Hepatic stellate cell (primary cell): ENCODE measurements at regions not wholly inside any gene's neighbourhood (a gene's known extent, or its start where the extent isn't known, plus 50 kb on each side); places are given as distances from the start of the nearest gene placed in this dataset.
"Not testable (repeated sequence)": the region's sequence is repeated elsewhere in the genome, so short reads cannot be mapped to it uniquely, and the experiment has no call there.

ENCODE experiments used
- DNase-seq: peaks from one replicate; pipeline ENCODE4 v3.0.0; 2011; ENCODE audit warnings: low spot score

DNA sequence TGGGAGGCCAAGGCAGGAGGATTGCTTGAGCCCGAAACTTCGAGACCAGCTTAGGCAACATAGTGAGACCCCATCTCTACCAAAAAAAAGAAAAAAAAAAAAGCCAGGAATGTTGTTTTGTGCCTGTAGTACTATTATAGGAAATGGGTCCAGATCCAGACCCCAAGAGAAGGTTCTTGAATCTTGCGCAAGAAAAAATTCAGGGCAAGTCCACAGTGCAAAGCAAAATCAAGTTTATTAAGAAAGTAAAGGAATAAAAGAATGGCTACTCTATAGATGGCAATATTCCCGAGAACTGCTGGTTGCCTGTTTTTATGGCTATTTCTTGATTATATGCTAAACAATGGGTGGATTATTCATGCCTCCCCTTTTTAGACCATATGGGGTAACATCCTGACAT lies 51.2 kb upstream of the RDX start:
- DNase-seq, result no peak

DNA sequence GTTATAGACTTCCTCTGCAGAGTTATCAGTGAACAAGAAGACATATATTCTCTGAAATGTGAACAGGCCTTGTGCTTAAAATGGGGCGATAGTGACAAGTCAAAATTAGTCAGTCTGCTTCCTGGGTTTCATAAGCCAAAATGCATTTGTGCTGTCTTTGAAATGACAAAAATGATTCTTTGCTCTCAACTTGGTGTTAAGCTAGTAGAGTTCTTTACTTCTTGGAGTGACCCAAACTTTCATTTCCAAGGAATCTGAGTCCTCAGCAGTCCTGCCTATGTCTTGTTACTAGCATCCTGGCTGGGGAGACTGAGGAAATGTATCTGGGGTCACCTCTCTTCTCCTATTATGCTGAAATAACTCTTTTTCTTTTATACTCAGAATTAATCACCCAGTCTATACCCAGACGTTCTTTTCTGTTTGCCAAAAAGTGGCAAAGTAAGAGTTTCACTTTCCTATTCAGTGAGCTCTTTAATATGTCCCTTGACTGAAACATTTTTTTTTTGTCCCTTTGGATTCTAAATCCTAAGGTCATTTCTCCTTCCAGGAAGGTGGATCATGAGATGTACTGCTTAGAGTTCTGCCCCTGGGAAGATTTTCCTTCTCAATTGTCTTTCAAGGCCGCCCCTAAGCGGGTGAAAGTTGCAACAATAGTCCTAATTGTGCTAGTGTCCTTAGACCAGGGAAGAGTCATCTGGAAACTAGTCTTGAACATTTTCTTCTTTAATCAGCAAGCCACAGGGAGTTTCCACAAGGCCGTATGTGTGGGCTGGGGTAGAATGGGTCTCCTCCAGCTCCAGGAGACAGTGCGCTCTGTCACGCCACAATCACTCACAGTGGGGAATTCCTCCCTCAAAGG lies 53.0 kb upstream of the RDX start:
- no peak for DNase-seq

DNA sequence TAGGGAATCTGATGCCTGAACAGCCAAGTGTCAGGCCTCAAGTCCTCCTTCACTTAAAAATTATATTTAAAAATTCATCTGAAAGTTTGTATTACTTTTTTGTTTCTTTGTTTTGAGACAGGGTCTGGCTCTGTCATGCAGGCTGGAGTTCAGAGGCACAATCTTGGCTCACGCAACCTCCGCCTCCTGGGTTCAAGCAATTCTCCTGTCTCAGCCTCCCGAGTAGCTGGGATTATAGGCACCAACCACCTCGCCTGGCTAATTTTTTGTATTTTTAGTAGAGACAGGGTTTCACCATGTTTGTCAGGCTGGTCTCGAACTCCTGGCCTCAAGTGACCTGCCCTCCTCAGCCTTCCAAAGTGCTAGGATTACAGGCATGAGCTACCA lies 53.6 kb upstream of the RDX start:
- not testable (repeated sequence) for DNase-seq

DNA sequence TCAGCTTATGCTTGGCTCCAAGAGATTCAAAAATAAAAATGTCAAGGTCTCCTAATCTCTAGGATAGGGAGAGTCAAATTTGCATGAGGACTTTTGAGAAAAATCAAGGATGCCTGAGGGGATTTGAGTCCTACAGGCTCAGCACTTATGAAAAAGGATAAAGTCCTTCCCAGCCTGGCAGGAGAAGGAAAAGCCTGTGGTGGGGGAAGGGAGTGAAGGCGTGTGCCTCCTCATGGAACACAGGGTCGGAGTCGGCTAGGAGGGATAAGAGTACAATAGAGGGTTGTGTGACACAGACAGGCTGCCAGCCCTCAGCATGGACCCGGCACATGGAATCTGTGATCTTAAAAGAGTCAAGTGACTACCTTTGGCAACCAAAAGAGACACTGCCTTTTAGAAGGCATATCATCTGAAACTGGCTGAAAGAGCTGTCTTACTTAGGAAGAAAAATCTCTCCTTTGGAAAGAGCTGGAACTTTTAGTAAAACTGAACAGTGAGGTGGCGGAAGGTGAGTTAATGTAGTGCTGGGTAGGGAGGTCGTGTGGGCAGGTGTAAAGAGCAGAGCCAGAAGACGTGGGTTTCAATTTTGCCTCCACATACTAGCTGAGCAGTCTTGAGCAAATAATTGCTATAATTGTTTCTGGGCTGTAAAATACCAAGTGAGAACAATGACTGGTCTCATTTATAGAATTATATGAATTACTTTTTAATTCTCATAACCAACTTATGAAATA lies 58.8 kb upstream of the RDX start:
- no peak for DNase-seq

DNA sequence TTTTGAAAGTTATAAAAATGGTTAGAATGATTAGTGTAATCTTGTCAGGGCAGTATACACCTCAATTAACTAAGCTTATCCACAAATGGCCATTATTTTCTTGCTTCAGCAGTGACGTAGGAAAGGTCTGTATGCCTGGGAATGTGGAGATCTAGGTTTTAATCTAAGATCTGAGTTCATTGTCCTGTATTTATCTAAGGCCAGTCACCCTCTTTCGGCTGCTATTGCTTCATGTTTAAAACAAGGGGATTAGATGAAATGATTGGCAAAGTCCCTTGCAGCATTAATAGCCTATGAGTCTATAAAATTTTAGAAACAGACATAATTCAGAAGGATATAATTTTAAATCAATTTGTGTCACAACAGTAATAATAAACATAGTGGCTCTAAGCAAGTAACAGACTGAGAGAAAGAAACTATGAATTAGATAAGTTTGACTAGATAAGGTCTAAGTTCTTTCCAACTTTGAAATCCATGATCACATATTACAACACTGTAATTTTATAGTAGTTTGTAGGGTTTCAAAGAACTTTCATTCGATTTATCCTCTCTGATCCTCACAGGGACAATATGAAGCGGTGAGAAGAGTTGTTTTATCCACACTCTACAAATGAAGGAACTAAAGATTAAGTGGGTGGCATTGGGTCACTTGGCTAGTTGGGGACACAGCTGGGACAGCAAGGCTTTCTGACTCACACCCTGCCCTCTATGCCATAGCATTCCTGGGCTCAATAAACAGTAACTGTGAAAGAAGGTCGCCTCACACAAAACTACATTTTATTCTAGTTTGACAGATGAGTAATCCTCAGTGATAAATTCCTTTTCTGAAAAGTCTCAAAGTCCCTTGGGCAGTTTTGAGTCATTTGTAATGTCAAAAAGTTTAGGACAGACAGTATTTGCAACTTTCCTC lies 60.6 kb upstream of the RDX start:
- DNase-seq, result peak; percentile 32

DNA sequence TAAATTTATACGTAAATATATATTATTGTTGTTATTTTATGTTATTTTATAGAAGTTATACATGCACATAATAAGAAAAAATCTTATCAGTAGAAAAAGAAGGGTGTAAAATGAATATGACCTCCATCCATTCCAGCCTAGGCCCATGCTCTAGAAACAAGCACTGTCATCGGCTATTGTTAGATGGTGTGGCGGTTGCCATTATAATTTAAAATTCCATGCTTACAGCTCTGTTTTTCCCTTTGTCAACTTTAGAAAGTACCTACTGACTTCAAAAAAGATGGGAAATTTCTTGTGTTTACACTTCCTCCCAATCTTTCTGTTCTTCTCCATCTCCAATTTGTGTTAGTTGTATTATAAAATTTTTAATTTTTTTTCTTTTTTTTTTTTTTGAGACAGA lies 61.9 kb upstream of the RDX start:
- no peak for DNase-seq

DNA sequence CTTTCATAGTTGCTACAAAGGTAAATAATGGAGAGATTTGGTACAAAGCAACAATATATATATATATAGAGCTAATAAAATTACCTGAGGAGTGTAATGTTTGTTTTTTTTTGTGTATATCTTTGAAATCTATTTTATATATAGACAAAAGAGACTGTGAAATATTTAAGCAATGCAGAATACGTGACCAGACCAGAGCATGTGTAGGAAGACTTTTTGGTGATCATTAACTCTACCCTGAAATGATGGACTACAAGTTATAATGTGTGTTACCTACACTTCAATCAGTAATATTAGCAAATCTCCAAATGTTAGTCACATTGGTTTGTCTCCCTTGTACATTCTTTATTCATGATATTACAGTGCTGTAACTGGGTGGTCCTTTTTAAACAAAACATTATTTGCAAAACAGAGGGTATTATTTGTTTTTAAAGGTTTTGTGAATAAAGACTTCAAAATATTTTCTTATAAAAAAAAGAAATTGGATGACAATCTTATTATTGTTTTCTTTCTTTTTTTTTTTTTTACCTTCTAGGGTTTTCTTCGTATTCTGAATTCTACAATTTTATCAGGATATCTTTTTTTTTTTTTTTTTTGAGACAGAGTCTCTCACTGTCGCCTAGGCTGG lies 64.5 kb upstream of the RDX start:
- DNase-seq, result not testable (repeated sequence)

DNA sequence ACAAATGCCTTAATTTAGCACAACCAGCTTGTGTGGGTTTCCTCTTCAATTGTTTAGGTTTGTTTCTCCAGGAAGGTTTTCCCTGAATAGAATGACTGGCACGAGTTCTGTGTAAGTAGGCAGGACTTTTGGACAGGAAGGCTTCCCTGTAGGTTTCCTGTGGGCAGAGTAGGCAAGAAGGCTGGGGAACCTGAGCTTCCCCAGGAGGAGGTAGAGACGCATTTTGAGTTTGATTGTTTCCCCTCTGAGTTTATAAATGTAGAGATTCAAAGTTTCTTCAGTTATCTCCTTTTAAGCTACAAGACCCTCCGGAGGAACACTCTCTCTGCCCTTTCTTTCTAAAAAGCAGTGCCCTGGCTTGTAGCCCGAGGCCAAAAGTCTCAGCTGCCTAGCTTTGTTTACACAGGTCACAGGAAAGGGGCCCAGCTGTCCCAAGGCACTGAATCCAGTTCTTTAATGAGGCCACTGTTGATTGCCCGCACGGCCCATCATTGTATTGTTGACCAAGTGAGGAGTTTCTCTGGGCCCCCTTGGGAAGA lies 66.6 kb upstream of the RDX start:
- no peak for DNase-seq

DNA sequence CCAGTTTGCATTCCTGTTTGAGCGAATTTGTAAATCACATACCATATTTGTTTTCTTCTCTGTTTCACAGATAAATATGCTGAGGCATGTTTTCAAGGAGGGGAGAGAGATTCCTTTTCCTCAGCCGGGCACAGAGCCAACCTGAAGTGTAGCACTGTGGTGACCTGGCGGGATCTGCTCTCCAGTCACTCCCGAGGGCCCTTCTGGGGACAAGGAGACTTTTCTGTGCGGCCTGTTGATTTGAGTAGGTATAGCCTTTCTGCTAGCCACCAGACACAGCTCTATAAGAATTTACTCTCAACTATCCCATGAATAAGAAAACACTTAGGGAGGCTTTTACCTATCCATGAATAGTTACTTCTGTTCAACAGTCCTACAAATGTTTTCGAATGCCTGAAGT lies 63.5 kb upstream of the FDX1 start:
- no peak for DNase-seq

DNA sequence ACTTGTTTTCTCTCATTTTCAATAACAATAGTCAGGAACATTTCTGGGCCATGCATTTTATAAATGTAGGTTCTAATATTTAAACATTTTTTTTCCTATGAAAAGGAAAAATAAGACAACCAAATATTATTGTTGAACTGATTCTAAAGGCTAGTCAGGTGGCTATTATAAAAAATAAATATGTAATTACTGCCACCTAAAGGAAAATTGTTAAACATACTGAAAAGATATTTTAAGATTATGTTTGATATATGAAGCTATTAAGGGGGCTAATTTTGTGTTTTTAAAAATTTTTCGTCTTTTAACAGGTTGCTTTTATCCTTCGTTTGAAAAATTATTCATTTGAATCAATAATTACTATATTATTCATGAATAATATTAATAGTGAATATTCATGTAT lies 62.2 kb upstream of the FDX1 start:
- DNase-seq, result no peak

DNA sequence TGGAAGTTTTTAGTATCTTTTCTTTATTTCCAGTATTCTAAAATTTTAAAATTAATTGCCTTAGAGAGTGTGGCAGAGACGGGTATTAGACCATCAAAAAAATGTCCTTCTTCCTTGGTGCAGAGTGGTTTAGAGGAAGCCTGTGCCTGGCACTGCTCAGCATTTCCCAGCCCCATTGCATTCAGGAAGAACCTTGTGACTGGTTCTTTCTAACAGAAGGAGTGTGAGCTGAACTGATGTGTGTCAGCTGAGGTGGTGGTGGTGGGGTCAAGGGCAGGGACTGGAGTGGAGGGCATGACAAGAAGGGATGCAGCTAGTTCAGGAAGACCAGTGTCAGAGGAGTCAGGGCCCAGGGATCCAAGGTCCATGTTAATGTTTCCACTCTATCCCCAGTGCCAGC lies 58.7 kb upstream of the FDX1 start:
- no peak for DNase-seq

DNA sequence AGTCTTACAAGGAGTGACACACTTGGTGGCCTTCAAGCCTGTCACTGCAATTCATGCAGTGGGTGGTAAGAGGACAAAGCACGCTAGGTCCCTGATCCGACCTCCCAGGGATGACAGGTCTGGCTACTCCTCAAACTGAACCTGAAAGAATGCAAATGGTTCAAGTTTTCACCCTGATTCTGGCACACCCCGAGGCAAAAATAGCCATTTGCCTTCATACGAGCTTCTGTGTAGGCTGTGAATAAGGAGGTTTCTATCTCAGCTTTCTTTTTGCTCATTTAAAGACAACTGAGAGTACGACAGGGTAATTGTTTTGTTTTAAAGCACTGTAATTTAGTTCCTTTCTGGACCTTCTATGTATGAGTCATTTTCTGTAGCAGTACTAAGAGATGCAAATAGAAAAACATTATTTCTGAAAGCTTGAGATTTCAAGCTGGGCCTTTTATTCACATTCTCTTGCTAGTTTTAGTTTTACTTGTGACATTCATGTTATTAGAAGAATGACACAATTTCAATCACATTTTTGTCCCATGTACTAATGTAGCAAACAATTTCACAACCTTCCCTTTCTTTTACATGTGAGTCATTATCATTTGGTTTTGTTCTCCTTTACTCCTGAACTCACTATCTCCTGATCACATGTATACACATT lies 56.6 kb upstream of the FDX1 start:
- no peak for DNase-seq

DNA sequence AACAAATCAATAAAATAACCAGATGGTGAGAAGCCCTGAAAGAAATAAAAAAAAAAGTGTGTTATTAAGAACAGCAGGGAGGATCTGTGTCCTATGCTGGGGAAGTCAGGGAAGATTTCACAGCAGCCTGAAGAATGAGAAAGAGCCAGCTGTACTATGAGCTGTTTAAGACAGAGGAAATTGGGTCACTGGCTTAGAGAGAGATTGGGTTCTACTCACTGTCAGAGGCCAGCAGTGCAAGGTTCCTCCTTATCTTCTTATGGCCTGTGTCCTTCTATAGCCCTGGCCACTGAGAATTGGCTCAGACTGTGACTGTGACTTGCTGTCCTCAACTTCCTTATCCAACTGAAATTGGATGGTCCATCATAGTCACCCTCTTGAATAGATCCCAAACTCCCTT lies 54.8 kb upstream of the FDX1 start:
- DNase-seq, result no peak

DNA sequence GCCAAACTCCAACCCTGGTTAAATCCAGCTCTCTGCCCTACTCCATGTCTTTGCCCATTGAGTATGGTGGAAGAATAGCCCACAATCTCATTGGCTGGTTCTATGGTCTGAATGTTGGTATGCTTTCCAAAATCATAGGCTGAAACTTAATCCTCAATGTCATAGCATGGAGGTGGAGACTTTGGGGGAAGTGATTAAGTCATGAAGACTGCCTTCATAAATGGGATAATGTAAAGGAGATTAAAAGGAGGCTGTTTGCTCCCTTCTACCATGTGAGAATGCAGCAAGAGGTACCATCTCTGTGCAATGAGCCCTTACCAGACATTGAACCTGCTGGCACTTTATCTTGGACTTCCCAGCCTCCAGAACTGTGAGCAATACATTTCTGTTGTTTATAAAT lies 54.4 kb upstream of the FDX1 start:
- DNase-seq, result no peak

DNA sequence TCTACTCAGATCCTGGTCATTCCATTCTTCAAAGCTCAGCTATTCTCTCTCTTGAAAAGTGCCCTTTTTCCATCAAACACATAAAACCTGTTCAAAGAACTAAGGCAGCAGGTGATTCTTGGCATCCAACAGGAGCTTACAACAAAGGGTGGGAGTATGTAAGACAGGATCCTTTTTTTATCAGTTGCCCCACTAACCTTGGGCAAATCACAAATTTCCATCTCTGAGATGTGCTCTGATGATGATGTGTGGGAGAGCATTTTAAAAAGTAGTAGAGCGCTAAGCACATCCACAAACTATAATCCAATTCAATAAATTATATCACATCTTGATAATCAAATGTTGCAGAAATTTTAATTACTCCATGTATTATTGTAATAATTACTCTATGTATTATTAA lies 53.7 kb upstream of the FDX1 start:
- no peak for DNase-seq

DNA sequence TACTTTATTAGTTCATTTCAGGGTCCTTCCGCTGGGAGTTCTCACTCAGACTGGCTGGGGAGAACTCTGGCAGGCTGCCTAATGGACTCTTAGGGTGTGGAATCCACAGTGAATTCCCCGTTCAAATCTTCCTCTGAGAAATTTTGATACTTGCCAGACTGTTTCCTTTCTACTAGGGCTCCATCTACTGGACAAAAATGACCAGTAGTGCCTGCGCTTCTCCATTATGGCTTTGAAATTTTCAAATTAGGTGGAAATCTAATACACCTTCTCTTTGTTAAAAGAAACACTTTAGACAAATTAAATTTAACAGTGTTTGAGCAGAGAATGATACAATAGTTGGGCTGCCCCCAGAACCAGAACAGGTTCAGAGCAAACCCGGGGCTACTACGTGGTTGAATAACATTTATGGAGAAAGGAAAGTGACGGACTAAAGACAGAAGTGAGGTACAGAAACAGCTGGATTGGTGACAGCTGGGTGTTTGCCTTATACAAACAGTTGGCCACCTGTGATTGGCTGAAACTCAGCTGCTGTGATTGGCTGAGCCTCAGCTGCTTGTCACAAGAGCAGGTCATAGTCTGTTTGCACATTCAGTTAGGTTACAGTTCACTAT lies 52.9 kb upstream of the FDX1 start:
- peak; percentile 53 for DNase-seq

DNA sequence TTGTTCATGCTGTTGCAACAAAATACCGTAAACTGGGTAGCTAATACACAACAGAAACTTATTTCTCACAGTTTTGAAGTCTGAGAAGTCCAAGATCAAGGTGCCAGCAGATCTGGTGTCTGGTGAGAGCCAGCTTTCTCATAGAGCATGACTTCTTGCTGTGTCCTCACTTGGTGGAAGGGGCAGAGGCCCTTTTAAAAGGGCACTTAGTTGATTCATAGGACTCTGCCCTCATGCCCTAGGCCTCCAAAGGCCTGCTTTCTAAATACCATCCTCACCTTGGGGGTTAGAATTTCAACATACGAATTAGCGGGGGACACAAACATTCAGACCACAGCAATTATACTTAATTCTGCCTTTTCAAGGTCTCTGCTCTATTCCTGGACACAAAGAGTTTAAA lies 52.3 kb upstream of the FDX1 start:
- DNase-seq, result no peak

DNA sequence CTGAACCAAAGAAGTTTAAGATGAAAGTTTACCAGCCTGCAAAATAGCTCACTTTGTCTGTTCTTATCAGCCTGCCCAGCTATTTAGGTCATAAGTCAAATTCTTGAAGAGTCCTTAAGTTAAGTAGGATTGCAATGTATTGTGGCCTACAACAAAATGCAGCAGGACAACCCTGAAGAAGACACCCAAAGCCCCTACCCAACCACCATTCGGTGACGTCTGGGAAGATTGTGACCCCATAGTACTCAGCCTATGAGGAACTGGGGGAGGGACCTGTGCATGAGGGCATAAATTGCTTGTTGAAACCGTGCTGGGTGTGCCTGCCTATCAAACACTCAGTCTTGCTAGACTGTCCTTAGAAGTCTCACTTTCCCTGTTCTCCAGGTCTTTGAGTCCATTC lies 50.5 kb upstream of the FDX1 start:
- no peak for DNase-seq

DNA sequence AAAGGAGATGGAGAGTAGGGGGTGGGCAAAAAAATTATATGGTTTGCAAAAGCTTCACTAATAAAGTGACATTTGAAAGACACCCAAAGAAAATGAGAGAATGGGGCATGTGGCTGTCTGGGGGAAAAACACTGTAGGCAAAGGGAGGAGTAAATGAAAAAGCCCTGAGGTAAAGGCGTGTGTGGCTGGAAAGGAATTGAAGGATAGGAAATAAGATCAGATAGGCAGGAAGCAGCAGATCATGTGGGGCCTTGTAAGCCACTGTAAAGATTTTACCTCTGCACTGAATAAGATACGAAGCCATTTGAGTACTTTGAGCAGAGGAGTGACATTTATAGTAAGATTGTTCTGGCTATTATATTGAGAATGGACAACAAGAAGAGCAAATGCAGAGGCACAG lies 49.8 kb upstream of the FDX1 start:
- no peak for DNase-seq
